Stromal cell of bone marrow (primary cell): ENCODE measurements at regions not wholly inside any gene's neighbourhood (a gene's known extent, or its start where the extent isn't known, plus 50 kb on each side); places are given as distances from the start of the nearest gene placed in this dataset.

Experiments
- DNase-seq: peaks from one replicate; pipeline ENCODE4 v3.0.0-alpha.2; 2012; ENCODE audit warnings: low read depth

DNA sequence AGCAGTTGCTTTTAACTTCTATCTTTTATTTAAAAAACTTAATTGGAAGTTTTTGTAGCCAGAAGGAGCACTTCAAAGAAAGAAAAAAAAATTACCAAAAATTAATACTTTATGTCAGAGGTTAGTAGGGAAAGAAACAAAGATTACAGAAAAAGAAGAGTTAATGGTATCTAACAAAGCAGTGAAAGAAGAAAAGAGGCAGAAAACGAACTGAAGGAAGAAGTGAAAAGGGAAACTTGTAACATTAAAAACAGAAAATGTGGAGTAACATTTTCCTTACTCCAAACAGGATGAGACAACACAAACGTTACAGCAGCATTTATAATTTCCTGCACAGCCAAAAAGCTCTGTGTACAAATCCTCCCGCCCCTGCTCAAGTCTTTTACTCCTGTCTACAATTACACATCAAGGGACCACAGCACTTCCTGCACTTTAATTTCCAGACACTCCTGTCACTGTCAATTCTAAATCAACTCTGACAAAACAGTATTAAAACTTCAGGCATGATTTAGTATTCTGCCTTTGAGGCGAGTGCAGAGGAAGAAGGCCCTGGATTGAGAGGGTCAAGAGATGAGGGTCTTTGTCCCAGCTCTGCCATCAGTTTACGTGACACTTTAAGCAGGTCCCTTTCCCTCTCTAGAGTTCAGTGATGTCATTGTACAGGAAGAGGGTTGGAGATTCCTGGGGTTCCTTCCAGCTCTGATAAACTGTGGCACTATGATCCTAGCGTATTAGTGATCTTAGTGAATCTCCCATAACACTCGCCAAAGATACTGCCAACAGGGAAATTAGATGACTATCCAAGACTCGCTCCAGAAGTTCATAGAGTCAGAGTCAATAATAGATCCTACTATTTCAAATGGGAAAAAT lies 53.2 kb upstream of the LSM14A start:
- no peak for DNase-seq

DNA sequence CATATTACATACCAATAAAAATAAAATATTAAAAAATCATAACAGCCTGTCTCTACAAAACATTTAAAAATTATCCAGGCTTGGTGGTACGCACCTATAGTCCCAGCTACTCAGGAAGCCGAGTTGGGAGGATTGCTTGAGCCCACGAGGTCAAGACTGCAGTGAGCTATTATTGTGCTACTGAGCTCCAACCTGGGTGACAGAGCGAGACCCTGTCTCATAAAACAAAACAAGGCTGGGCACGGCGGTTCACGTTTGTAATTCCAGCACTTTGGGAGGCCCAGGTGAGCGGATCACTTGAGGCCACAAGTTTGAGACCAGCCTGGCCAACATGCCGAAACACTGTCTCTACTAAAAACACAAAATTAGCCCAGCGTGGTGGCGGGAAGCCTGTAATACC lies 52.2 kb upstream of the LSM14A start:
- DNase-seq = no peak

DNA sequence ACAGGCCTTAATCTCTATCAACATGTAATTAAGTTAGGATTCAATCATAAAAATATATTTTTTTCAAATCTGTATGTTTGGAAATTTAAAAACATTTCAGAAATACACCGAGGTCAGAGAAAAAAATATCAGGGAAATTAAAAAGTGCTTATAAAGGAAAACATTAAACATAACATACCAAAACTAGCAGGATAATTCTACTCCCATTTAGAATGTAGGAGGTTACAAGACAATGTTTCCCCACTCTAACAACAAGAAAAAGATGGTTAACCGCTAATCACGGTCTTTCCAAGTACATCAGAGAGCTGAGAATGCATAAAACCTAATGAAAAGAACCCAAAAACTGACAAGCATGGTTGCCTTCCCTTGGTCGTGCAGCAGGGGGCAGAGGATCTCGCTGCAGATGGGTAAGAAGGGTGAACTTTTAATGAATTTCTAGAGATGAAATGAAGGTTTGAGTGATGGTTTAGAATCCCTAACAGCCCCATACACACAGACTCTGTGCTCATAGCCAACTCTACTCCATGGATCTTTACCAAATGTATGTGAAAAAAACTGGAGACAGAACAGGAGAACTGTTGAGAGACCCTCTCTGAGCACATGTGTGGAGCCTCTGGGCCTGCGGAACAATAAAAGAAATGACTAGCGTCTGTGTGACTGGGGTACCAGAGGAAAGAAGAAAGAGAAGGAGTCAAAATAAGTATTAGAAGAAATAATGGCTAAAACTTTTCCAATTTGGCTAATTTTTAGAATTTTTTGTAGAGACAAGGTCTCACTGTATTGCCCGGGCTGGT lies 51.3 kb upstream of the LSM14A start:
- DNase-seq = peak; percentile 33
